ENCODE measurements at regions not wholly inside any gene's neighbourhood (a gene's known extent, or its start where the extent isn't known, plus 50 kb on each side); places are given as distances from the start of the nearest gene placed in this dataset.

- Histone ChIP-seq H3K36me3 (no peaks in the 10 kb centered on the region), H3K27me3 (no peaks in the 10 kb centered on the region), H3K4me1 (no peaks in the 10 kb centered on the region), H3K9me3 (no peaks in the 10 kb centered on the region), H3K27ac (no peak overlapping the region), H3K4me3 (no peak overlapping the region)
- intact Hi-C loops (cut with DNase I): no loop called here
- TF ChIP-seq POLR2A (IDR thresholded peaks at IDR 0.05) (no peak), CTCF (IDR thresholded peaks at IDR 0.05) (no peak), POLR2AphosphoS5 (IDR thresholded peaks at IDR 0.05; ENCODE audit: insufficient read depth in 1 of 2, low read depth in 1 of 2) (no peak)
- DNase-seq (ENCODE audit: extremely low spot score in 2 of 2): no peak
Measured at GRCh38 chr2:18927525-18928232, 338.3 kb upstream of the NT5C1B start.

GRCh38 chr2:18926631-18927524 is 337.5 kb upstream of the NT5C1B start:
- no peaks in the 10 kb centered on the region for H3K36me3 ChIP-seq
- no peaks in the 10 kb centered on the region for H3K9me3 ChIP-seq
- no peak for DNase-seq (ENCODE audit: extremely low spot score in 2 of 2)
- H3K27me3 ChIP-seq: no peaks in the 10 kb centered on the region
- no peaks in the 10 kb centered on the region for H3K4me1 ChIP-seq
- H3K4me3 ChIP-seq: no peak overlapping the region
- TF ChIP-seq POLR2AphosphoS5 (IDR thresholded peaks at IDR 0.05; ENCODE audit: insufficient read depth in 1 of 2, low read depth in 1 of 2) (no peak), CTCF (IDR thresholded peaks at IDR 0.05) (no peak), POLR2A (IDR thresholded peaks at IDR 0.05) (no peak)
- H3K27ac ChIP-seq: no peak overlapping the region
- intact Hi-C loops (cut with DNase I): no loop called here

- Histone ChIP-seq H3K9me3 (no peaks in the 10 kb centered on the region), H3K27ac (no peak overlapping the region), H3K27me3 (no peaks in the 10 kb centered on the region), H3K36me3 (no peaks in the 10 kb centered on the region), H3K4me3 (no peak overlapping the region), H3K4me1 (no peaks in the 10 kb centered on the region)
- TF ChIP-seq POLR2AphosphoS5 (IDR thresholded peaks at IDR 0.05; ENCODE audit: insufficient read depth in 1 of 2, low read depth in 1 of 2) (no peak), CTCF (IDR thresholded peaks at IDR 0.05) (no peak)
- DNase-seq (ENCODE audit: extremely low spot score in 2 of 2): no peak
- intact Hi-C loops (cut with DNase I): no loop called here
Measured at GRCh38 chr2:18925296-18925695, 335.9 kb upstream of the NT5C1B start.

GRCh38 chr2:18924886-18925285 is 335.5 kb upstream of the NT5C1B start:
- no peak overlapping the region for H3K27ac ChIP-seq
- no peak for DNase-seq (ENCODE audit: extremely low spot score in 2 of 2)
- H3K4me3 ChIP-seq: no peak overlapping the region
- TF ChIP-seq POLR2AphosphoS5 (IDR thresholded peaks at IDR 0.05; ENCODE audit: insufficient read depth in 1 of 2, low read depth in 1 of 2) (no peak), POLR2A (IDR thresholded peaks at IDR 0.05) (no peak), CTCF (IDR thresholded peaks at IDR 0.05) (no peak)
- no peaks in the 10 kb centered on the region for H3K4me1 ChIP-seq
- intact Hi-C loops (cut with DNase I): no loop called here
- no peaks in the 10 kb centered on the region for H3K9me3 ChIP-seq
- H3K27me3 ChIP-seq: no peaks in the 10 kb centered on the region
- no peaks in the 10 kb centered on the region for H3K36me3 ChIP-seq

GRCh38 chr2:18924386-18924785 is 335.0 kb upstream of the NT5C1B start:
- no peaks in the 10 kb centered on the region for H3K36me3 ChIP-seq
- TF ChIP-seq POLR2AphosphoS5 (IDR thresholded peaks at IDR 0.05; ENCODE audit: insufficient read depth in 1 of 2, low read depth in 1 of 2) (no peak), POLR2A (IDR thresholded peaks at IDR 0.05) (no peak), CTCF (IDR thresholded peaks at IDR 0.05) (no peak)
- H3K27me3 ChIP-seq: no peaks in the 10 kb centered on the region
- intact Hi-C loops (cut with DNase I): no loop called here
- H3K9me3 ChIP-seq: no peaks in the 10 kb centered on the region
- no peak overlapping the region for H3K4me3 ChIP-seq
- no peak overlapping the region for H3K27ac ChIP-seq
- no peaks in the 10 kb centered on the region for H3K4me1 ChIP-seq
- DNase-seq (ENCODE audit: extremely low spot score in 2 of 2): no peak

Measured in vagina (tissue), 2 donors.